ENCODE measurements at regions not wholly inside any gene's neighbourhood (a gene's known extent, or its start where the extent isn't known, plus 50 kb on each side); places are given as distances from the start of the nearest gene placed in this dataset.

- no peak overlapping the region for H3K4me3 ChIP-seq (ENCODE audit: low read depth, low read length)
- TF ChIP-seq CTCF (IDR thresholded peaks at IDR 0.05; ENCODE audit: low read depth, low read length), result no peak
- no peak for DNase-seq (ENCODE audit: low read depth, low spot score)
- in situ Hi-C loops (cut with HindIII; ENCODE audit: low sequenced_read_pairs), result no loop called here
These were observed 89.5 kb upstream of the CSF3R start for GRCh38 chr1:36572142-36572715.

- no peak for DNase-seq (ENCODE audit: low read depth, low spot score)
- no peak overlapping the region for H3K4me3 ChIP-seq (ENCODE audit: low read depth, low read length)
- TF ChIP-seq CTCF (IDR thresholded peaks at IDR 0.05; ENCODE audit: low read depth, low read length), result no peak
- in situ Hi-C loops (cut with HindIII; ENCODE audit: low sequenced_read_pairs), result no loop called here
These were observed 88.4 kb upstream of the CSF3R start for GRCh38 chr1:36571106-36571505.

GRCh38 chr1:36570478-36571060, 87.9 kb upstream of the CSF3R start:
- H3K4me3 ChIP-seq (ENCODE audit: low read depth, low read length), result no peak overlapping the region
- no peak for TF ChIP-seq CTCF (IDR thresholded peaks at IDR 0.05; ENCODE audit: low read depth, low read length)
- DNase-seq (ENCODE audit: low read depth, low spot score), result no peak
- in situ Hi-C loops (cut with HindIII; ENCODE audit: low sequenced_read_pairs), result no loop called here

- no peak overlapping the region for H3K4me3 ChIP-seq (ENCODE audit: low read depth, low read length)
- no peak for TF ChIP-seq CTCF (IDR thresholded peaks at IDR 0.05; ENCODE audit: low read depth, low read length)
- in situ Hi-C loops (cut with HindIII; ENCODE audit: low sequenced_read_pairs), result no loop called here
- no peak for DNase-seq (ENCODE audit: low read depth, low spot score)
These were observed 87.3 kb upstream of the CSF3R start for GRCh38 chr1:36570006-36570405.

GRCh38 chr1:36567601-36568341, 85.1 kb upstream of the CSF3R start:
- TF ChIP-seq CTCF (IDR thresholded peaks at IDR 0.05; ENCODE audit: low read depth, low read length), result no peak
- H3K4me3 ChIP-seq (ENCODE audit: low read depth, low read length), result no peak overlapping the region
- in situ Hi-C loops (cut with HindIII; ENCODE audit: low sequenced_read_pairs), result no loop called here
- no peak for DNase-seq (ENCODE audit: low read depth, low spot score)

- H3K4me3 ChIP-seq (ENCODE audit: low read depth, low read length), result no peak overlapping the region
- TF ChIP-seq CTCF (IDR thresholded peaks at IDR 0.05; ENCODE audit: low read depth, low read length), result no peak
- in situ Hi-C loops (cut with HindIII; ENCODE audit: low sequenced_read_pairs), result no loop called here
- no peak for DNase-seq (ENCODE audit: low read depth, low spot score)
These were observed 83.1 kb upstream of the CSF3R start for GRCh38 chr1:36565576-36566501.
